Endodermal cell (in vitro differentiated cells): ENCODE measurements at regions not wholly inside any gene's neighbourhood (a gene's known extent, or its start where the extent isn't known, plus 50 kb on each side); places are given as distances from the start of the nearest gene placed in this dataset.

Experiments used
- DNase-seq: peaks from one replicate; pipeline ENCODE4 v3.0.0-alpha.2; 2017
- H3K27ac ChIP-seq: 2 replicates; pipeline ENCODE4 v1.5.1; 2013; ENCODE audit warnings: mild to moderate bottlenecking, low read depth, low read length, moderate library complexity
- H3K27me3 ChIP-seq: 2 replicates; pipeline ENCODE4 v1.6.1; 2013; ENCODE audit warnings: mild to moderate bottlenecking, low read length, moderate library complexity; ENCODE audit not compliant: insufficient read depth, control insufficient read depth, poor library complexity, severe bottlenecking
- H3K36me3 ChIP-seq: 2 replicates; pipeline ENCODE4 v1.7.0; 2013; ENCODE audit warnings: mild to moderate bottlenecking, low read length, moderate library complexity; ENCODE audit not compliant: control insufficient read depth, insufficient read depth
- H3K4me1 ChIP-seq: one replicate; pipeline ENCODE4 v1.7.0; 2013; ENCODE audit warnings: low read length; ENCODE audit not compliant: control insufficient read depth, insufficient read depth
- H3K4me3 ChIP-seq: 2 replicates; pipeline ENCODE4 v1.5.1; 2013; ENCODE audit warnings: mild to moderate bottlenecking, low read length, moderate library complexity
- H3K9ac ChIP-seq: 2 replicates; pipeline ENCODE4 v1.6.1; 2013; ENCODE audit warnings: mild to moderate bottlenecking, low read length, moderate library complexity; ENCODE audit not compliant: poor library complexity, severe bottlenecking; ENCODE audit errors: extremely low read depth
- H3K9me3 ChIP-seq: 2 replicates; pipeline ENCODE4 v1.6.1; 2013; ENCODE audit warnings: mild to moderate bottlenecking, low read length, moderate library complexity; ENCODE audit not compliant: control insufficient read depth
- H3K27ac Mint-ChIP-seq: 2 replicates; pipeline ENCODE4 v1.8.0; 2020; ENCODE audit warnings: mixed read lengths
- H3K27me3 Mint-ChIP-seq: 2 replicates; pipeline ENCODE4 v1.8.0; 2021; ENCODE audit warnings: mild to moderate bottlenecking, mixed read lengths; ENCODE audit not compliant: insufficient read depth
- H3K36me3 Mint-ChIP-seq: 2 replicates; pipeline ENCODE4 v1.8.0; 2020; ENCODE audit warnings: low read depth, mixed read lengths
- H3K4me1 Mint-ChIP-seq: 2 replicates; pipeline ENCODE4 v1.8.0; 2020; ENCODE audit warnings: mixed read lengths
- H3K4me3 Mint-ChIP-seq: 2 replicates; pipeline ENCODE4 v1.8.0; 2020; ENCODE audit warnings: mild to moderate bottlenecking, moderate library complexity, mixed read lengths
- H3K9me3 Mint-ChIP-seq: 2 replicates; pipeline ENCODE4 v1.8.0; 2020; ENCODE audit warnings: mild to moderate bottlenecking, mixed read lengths
- CTCF ChIP-seq: fragments of 200-600 bp; sonication (generic); conservative IDR thresholded peaks from 2 replicates; pipeline ENCODE4 v1.5.0; 2021; ENCODE audit warnings: antibody characterized with exemption, mild to moderate bottlenecking
- WGBS, 2 experiments: methylation state at CpG; one replicate each; pipeline versions ENCODE4 v1.1.5 to v1.1.7; 2013; ENCODE audit warnings: missing lambda C conversion rate in 2 of 2, mixed read lengths in 1 of 2; ENCODE audit not compliant: insufficient coverage in 1 of 2, insufficient read length in 1 of 2; 5-methylcytosine and 5-hydroxymethylcytosine counted together

DNA sequence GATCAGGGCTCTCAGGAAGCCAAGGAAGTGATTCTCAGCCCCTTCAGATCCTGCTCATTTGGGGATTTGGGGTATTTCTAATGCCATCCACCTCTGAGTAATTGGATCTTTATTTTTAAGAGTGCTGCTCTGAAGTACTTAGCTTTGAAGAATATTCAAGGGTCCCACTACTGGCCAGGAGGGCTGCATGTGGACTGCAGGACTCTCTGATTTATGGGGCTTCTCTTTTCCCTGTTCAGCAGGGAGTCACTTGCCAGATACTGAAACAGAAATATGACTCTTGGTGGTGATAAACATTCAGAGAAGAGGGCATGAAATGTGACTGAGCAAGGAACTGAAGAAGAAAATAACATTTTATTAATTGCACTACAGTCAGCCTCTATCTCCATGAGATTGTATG lies 138.5 kb downstream of the MTX2 start:
- H3K9me3 ChIP-seq, result no peaks in the 10 kb centered on the region
- Mint-ChIP-seq H3K4me3 (no peak overlapping the region), H3K27me3 (no peaks in the 10 kb centered on the region), H3K36me3 (no peaks in the 10 kb centered on the region), H3K4me1 (no peaks in the 10 kb centered on the region), H3K9me3 (no peaks in the 10 kb centered on the region), H3K27ac (no peak overlapping the region)
- no peak for DNase-seq
- no peak overlapping the region for H3K9ac ChIP-seq
- H3K4me3 ChIP-seq, result no peak overlapping the region
- H3K27me3 ChIP-seq, result no peaks in the 10 kb centered on the region
- no peaks in the 10 kb centered on the region for H3K36me3 ChIP-seq
- H3K27ac ChIP-seq, result no peak overlapping the region
- TF ChIP-seq CTCF, result no peak
- H3K4me1 ChIP-seq, result no peaks in the 10 kb centered on the region

DNA sequence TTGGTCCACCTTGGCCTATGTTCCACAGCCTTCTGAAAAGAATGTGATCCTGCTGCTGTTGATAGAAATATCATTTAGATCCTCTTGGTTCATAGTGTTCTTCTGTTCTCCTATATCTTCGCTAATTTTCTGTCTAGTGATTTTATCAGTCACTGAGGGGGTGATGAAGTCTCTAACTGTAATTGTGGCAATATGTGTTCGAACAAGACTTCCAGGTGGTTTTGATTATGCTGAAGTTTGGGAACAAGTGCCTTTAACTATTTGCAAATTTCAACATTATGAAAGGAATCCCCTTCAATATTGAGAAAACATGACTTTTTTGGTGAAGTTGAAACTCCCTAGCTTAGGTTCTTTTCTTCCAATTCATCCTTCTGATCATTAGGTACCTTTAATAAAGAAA lies 140.4 kb downstream of the MTX2 start:
- Histone ChIP-seq H3K4me3 (no peak overlapping the region), H3K9me3 (no peaks in the 10 kb centered on the region), H3K4me1 (no peaks in the 10 kb centered on the region), H3K27me3 (no peaks in the 10 kb centered on the region), H3K27ac (no peak overlapping the region), H3K36me3 (no peaks in the 10 kb centered on the region), H3K9ac (no peak overlapping the region)
- 95 to 100% methylated on average over 1 to 2 of the region's 2 CpGs for WGBS, 2 experiments
- Mint-ChIP-seq H3K36me3 (no peaks in the 10 kb centered on the region), H3K27ac (no peak overlapping the region), H3K4me1 (peaks cover 3% of the 10 kb centered on the region), H3K9me3 (no peaks in the 10 kb centered on the region), H3K27me3 (no peaks in the 10 kb centered on the region), H3K4me3 (no peak overlapping the region)
- TF ChIP-seq CTCF, result no peak
- no peak for DNase-seq

- Mint-ChIP-seq H3K27me3 (peaks cover 2% of the 10 kb centered on the region), H3K36me3 (no peaks in the 10 kb centered on the region), H3K4me1 (peaks cover 3% of the 10 kb centered on the region)
Observed at GRCh38 chr2:176412136-176412535, 142.9 kb downstream of the MTX2 start.

More at GRCh38 chr2:176412136-176412535, 142.9 kb downstream of the MTX2 start:
- Histone ChIP-seq H3K27me3 (no peaks in the 10 kb centered on the region), H3K27ac (no peak overlapping the region), H3K4me1 (no peaks in the 10 kb centered on the region), H3K4me3 (no peak overlapping the region), H3K36me3 (no peaks in the 10 kb centered on the region), H3K9ac (no peak overlapping the region), H3K9me3 (no peaks in the 10 kb centered on the region)
- H3K9me3 Mint-ChIP-seq, result no peaks in the 10 kb centered on the region
- no peak overlapping the region for H3K27ac Mint-ChIP-seq
- no peak for DNase-seq
- H3K4me3 Mint-ChIP-seq, result no peak overlapping the region
- no peak for TF ChIP-seq CTCF
